Chondrocyte (in vitro differentiated cells): ENCODE measurements at regions not wholly inside any gene's neighbourhood (a gene's known extent, or its start where the extent isn't known, plus 50 kb on each side); places are given as distances from the start of the nearest gene placed in this dataset.

Experiments
- DNase-seq: peaks from one replicate; pipeline ENCODE4 v3.0.0; 2021; ENCODE audit warnings: mixed read lengths, low spot score
- H3K27ac Mint-ChIP-seq: one replicate; pipeline ENCODE4 v1.8.0; 2021; ENCODE audit warnings: mild to moderate bottlenecking, moderate library complexity, mixed read lengths; ENCODE audit not compliant: unreplicated experiment
- H3K27me3 Mint-ChIP-seq: 2 replicates; pipeline ENCODE4 v1.8.0; 2021; ENCODE audit warnings: low read depth, mixed read lengths
- H3K36me3 Mint-ChIP-seq: 2 replicates; pipeline ENCODE4 v1.8.0; 2021; ENCODE audit warnings: low read depth, mixed read lengths
- H3K4me1 Mint-ChIP-seq: 2 replicates; pipeline ENCODE4 v1.8.0; 2021; ENCODE audit warnings: low read depth, mild to moderate bottlenecking, mixed read lengths
- H3K4me3 Mint-ChIP-seq: one replicate; pipeline ENCODE4 v1.8.0; 2021; ENCODE audit warnings: mild to moderate bottlenecking, moderate library complexity, mixed read lengths; ENCODE audit not compliant: unreplicated experiment
- H3K9me3 Mint-ChIP-seq: 2 replicates; pipeline ENCODE4 v1.8.0; 2021; ENCODE audit warnings: low read depth, mixed read lengths
- TF ChIP-seq, protein P1 (sequence below): fragments of 200-600 bp; sonication (generic); IDR thresholded peaks from 2 replicates; pipeline ENCODE4 v1.5.0; 2021; ENCODE audit warnings: antibody characterized with exemption, mild to moderate bottlenecking, moderate library complexity

DNA sequence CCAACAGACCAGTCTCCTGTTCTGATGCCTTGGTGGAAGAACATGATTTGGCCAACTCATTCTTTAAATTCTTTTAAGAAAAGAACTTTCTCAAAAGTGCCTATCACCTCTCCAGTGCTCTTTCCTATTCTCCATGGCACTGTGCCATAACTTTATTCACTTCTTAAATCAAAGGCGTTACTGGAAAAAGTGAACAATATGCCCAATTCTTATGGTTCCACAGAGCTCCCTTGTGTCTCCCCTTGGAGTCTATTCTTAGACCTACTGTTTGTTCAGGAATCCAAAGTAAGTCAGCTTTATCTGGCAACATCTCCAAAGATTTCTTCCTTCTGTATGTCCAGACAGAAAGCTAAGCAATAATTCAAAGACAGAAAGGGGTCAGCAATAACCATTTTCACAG, 111.9 kb upstream of the MAGI3 start:
- H3K36me3 Mint-ChIP-seq: no peaks in the 10 kb centered on the region
- no peaks in the 10 kb centered on the region for H3K9me3 Mint-ChIP-seq
- no peak for DNase-seq
- no peak overlapping the region for H3K4me3 Mint-ChIP-seq
- TF ChIP-seq, protein P1, sequence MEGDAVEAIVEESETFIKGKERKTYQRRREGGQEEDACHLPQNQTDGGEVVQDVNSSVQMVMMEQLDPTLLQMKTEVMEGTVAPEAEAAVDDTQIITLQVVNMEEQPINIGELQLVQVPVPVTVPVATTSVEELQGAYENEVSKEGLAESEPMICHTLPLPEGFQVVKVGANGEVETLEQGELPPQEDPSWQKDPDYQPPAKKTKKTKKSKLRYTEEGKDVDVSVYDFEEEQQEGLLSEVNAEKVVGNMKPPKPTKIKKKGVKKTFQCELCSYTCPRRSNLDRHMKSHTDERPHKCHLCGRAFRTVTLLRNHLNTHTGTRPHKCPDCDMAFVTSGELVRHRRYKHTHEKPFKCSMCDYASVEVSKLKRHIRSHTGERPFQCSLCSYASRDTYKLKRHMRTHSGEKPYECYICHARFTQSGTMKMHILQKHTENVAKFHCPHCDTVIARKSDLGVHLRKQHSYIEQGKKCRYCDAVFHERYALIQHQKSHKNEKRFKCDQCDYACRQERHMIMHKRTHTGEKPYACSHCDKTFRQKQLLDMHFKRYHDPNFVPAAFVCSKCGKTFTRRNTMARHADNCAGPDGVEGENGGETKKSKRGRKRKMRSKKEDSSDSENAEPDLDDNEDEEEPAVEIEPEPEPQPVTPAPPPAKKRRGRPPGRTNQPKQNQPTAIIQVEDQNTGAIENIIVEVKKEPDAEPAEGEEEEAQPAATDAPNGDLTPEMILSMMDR: no peak
- H3K4me1 Mint-ChIP-seq: no peaks in the 10 kb centered on the region
- H3K27ac Mint-ChIP-seq: no peak overlapping the region
- H3K27me3 Mint-ChIP-seq: peaks cover 38% of the 10 kb centered on the region

DNA sequence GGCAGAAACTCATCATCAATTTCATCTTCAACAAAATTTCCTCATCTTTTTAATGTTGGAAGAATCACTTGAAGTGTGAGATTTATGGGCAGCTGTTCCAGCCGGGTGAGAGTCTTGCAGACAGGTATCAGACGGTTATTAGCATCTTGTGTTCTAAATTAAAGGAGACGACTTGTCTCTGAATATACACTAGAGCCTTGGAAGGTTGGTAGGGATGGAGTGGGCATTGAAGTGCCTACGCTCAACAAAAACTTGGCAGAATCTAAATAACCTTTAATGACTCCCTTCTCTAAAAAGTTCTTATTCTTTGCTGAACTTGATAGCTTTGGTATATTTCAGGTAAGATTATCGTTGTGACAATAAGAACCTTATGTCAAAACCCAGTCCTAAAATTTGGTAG, 111.5 kb upstream of the MAGI3 start:
- Mint-ChIP-seq H3K27me3 (peaks cover 39% of the 10 kb centered on the region), H3K36me3 (no peaks in the 10 kb centered on the region), H3K4me1 (no peaks in the 10 kb centered on the region), H3K9me3 (no peaks in the 10 kb centered on the region), H3K4me3 (no peak overlapping the region), H3K27ac (no peak overlapping the region)
- TF ChIP-seq, protein P1: no peak
- no peak for DNase-seq

DNA sequence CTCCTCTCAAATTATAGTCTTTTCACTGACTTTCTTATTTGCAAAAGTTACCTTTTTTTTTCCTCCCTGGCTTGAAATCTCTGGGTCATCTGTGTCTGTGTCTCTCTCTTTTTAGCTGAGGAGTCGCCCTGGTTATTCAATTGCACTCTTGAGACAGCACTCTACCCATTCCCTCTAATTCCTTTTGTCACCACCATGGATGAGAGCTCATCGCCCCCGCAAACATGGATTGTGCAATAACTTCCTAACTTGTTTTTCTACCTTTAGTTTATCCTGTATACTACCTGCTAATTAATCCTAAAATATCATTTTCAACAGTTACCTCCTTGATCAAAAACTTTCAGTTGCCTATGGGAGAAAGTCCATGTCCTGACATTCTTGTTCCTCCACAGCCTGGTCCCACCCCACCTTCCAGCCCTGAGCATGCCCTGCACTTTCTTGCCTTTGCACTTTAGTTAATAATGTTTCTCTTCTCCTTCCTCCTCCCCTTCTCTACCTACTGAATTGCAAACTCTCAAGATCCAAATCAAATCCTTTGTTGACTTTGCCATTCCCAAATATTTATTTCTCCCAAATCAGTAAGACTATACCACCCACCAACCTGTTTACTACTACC, 110.4 kb upstream of the MAGI3 start:
- Mint-ChIP-seq H3K27ac (no peak overlapping the region), H3K4me1 (no peaks in the 10 kb centered on the region), H3K36me3 (no peaks in the 10 kb centered on the region), H3K9me3 (no peaks in the 10 kb centered on the region), H3K4me3 (no peak overlapping the region), H3K27me3 (peaks cover 39% of the 10 kb centered on the region)
- TF ChIP-seq, protein P1: no peak
- no peak for DNase-seq

DNA sequence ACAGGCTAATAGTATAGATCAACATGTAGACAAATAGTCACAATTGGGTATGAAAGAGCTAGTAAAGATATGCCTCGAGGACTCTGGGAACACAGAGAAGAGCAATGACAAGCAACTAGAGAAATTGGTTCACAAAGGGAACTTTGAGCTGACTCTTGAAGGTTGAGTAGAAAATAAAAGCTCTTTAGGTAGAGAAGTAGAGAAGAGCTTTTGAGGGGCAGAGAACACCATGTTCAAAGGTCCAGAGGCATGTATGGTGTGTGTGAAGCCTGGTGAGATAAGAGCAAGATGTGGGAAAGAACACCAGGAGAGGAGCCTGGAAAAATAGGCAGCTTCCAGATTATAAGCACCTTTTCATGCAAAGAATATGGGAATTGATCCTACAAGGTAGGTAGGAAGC, 109.7 kb upstream of the MAGI3 start:
- Mint-ChIP-seq H3K27me3 (peaks cover 34% of the 10 kb centered on the region), H3K9me3 (no peaks in the 10 kb centered on the region), H3K27ac (no peak overlapping the region), H3K36me3 (no peaks in the 10 kb centered on the region), H3K4me3 (no peak overlapping the region), H3K4me1 (no peaks in the 10 kb centered on the region)
- TF ChIP-seq, protein P1: no peak
- DNase-seq: no peak

DNA sequence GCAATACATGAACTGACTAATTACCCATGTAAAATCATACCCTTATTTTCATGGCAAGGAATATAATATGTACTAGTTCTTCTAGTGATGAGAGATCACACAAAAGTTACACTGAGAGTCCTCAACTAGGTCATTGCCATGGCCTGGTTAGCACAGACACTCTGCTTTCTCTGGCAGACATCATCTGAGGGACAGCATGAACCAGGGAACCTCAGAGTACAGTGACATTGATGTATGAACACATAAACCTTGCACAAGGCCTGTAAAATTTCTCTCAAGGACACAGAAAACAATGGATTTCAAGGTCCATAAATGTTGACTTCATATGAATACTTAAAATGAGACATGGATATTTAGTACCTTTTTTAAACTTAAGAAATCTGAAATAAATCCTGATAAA, 108.8 kb upstream of the MAGI3 start:
- no peak overlapping the region for H3K4me3 Mint-ChIP-seq
- no peaks in the 10 kb centered on the region for H3K36me3 Mint-ChIP-seq
- no peak overlapping the region for H3K27ac Mint-ChIP-seq
- DNase-seq: no peak
- no peaks in the 10 kb centered on the region for H3K4me1 Mint-ChIP-seq
- peaks cover 34% of the 10 kb centered on the region for H3K27me3 Mint-ChIP-seq
- TF ChIP-seq, protein P1: no peak
- no peaks in the 10 kb centered on the region for H3K9me3 Mint-ChIP-seq
